ENCODE measurements at regions not wholly inside any gene's neighbourhood (a gene's known extent, or its start where the extent isn't known, plus 50 kb on each side); places are given as distances from the start of the nearest gene placed in this dataset.

- intact Hi-C loops (cut with DNase I), result no loop called here
- H3K27me3 ChIP-seq, result no peaks in the 10 kb centered on the region
- no peaks in the 10 kb centered on the region for H3K9me3 ChIP-seq
- H3K36me3 ChIP-seq, result no peaks in the 10 kb centered on the region
- TF ChIP-seq CTCF (IDR thresholded peaks at IDR 0.05), result no peak
- H3K4me1 ChIP-seq, result no peaks in the 10 kb centered on the region
- no peak overlapping the region for H3K27ac ChIP-seq
- H3K4me3 ChIP-seq, result no peak overlapping the region
- DNase-seq (no peak), ATAC-seq (no peak)
These were observed 773.8 kb downstream of the MECOM start for GRCh38 chr3:168889666-168890065.

GRCh38 chr3:168888781-168889180 lies 774.7 kb downstream of the MECOM start:
- Histone ChIP-seq H3K36me3 (no peaks in the 10 kb centered on the region), H3K27me3 (no peaks in the 10 kb centered on the region), H3K9me3 (no peaks in the 10 kb centered on the region), H3K4me1 (no peaks in the 10 kb centered on the region), H3K27ac (no peak overlapping the region), H3K4me3 (no peak overlapping the region)
- intact Hi-C loops (cut with DNase I), result no loop called here
- no peak for DNase-seq
- peak; percentile 69 for ATAC-seq
- no peak for TF ChIP-seq CTCF (IDR thresholded peaks at IDR 0.05)

- no peaks in the 10 kb centered on the region for H3K36me3 ChIP-seq
- H3K4me1 ChIP-seq, result no peaks in the 10 kb centered on the region
- no peak for DNase-seq
- no peaks in the 10 kb centered on the region for H3K27me3 ChIP-seq
- no peaks in the 10 kb centered on the region for H3K9me3 ChIP-seq
- no peak overlapping the region for H3K4me3 ChIP-seq
- intact Hi-C loops (cut with DNase I), result no loop called here
- no peak for ATAC-seq
- TF ChIP-seq CTCF (IDR thresholded peaks at IDR 0.05), result no peak
- H3K27ac ChIP-seq, result no peak overlapping the region
These were observed 778.5 kb downstream of the MECOM start for GRCh38 chr3:168885028-168885427.

GRCh38 chr3:168884353-168884903 lies 779.1 kb downstream of the MECOM start:
- Histone ChIP-seq H3K36me3 (no peaks in the 10 kb centered on the region), H3K4me3 (no peak overlapping the region), H3K9me3 (no peaks in the 10 kb centered on the region), H3K27ac (no peak overlapping the region), H3K27me3 (no peaks in the 10 kb centered on the region), H3K4me1 (no peaks in the 10 kb centered on the region)
- ATAC-seq (no peak), DNase-seq (peak in 2 of 4 donors; percentile 37 to 63)
- TF ChIP-seq CTCF (IDR thresholded peaks at IDR 0.05), result no peak
- intact Hi-C loops (cut with DNase I), result no loop called here

- no peak for DNase-seq
- intact Hi-C loops (cut with DNase I), result no loop called here
These were observed 780.4 kb downstream of the MECOM start for GRCh38 chr3:168883145-168883544.

More at GRCh38 chr3:168883145-168883544, 780.4 kb downstream of the MECOM start:
- Histone ChIP-seq H3K27ac (no peak overlapping the region), H3K4me3 (no peak overlapping the region), H3K9me3 (no peaks in the 10 kb centered on the region), H3K27me3 (no peaks in the 10 kb centered on the region), H3K4me1 (no peaks in the 10 kb centered on the region), H3K36me3 (no peaks in the 10 kb centered on the region)
- no peak for ATAC-seq
- TF ChIP-seq CTCF (IDR thresholded peaks at IDR 0.05), result no peak

Data from left lung (tissue), 4 donors.